Ramos (cell line): ENCODE measurements at regions not wholly inside any gene's neighbourhood (a gene's known extent, or its start where the extent isn't known, plus 50 kb on each side); places are given as distances from the start of the nearest gene placed in this dataset.

Experiments used
- in situ Hi-C: fragments of 300-500 bp; cut with MboI; formaldehyde crosslinking; loops from one replicate; pipeline ENCODE4 v1.14.3; 2022; ENCODE audit warnings: low sequenced_read_pairs; ENCODE audit not compliant: unreplicated experiment

GRCh38 chr13:79691826-79692225 lies 210.9 kb downstream of the NDFIP2 start:
- in situ Hi-C loops = loop anchor here (25.0 kb wide), 1 partner anchor 670 kb away; no protein-coding TSS in a partner anchor

DNA sequence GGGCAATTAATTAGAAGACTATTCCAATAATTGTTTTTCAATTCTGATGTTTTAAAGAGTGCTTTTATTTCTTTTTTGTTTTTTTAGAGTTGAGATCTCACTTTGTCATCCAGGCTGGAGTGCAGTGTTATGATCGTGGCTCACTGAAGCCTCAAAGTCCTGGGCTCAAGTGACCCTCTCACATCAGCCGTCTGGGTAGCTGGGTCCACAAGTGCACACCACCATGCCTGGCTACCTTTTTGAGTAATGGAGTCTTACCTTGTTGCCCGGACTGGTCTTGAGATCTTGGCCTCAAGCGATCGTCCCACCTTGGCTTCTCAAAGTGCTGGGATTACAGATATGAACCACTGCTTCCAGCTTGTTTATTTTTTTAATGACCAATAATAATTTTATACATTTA lies 207.8 kb downstream of the NDFIP2 start:
- in situ Hi-C loops = loop anchor here (25.0 kb wide), 1 partner anchor 674 kb away; no protein-coding TSS in a partner anchor

DNA sequence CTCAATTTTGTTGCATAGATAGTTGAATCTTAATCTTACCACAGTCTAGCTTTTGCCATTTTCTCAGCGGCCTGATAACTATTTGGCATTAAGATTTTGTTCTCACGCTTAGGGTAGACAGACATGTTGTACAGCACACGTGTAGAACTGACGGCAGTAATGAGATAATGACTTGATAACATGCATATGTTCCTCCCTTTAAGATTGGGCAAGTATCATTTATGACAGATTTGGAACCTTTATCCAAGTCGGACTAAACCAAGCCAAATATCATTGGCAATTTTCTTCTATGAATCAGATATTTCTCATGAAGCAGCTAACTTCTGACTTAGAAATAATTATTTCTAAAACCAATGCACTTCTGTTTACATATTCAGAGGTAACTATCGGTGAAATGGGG lies 205.5 kb downstream of the NDFIP2 start:
- in situ Hi-C loops = loop anchor here (25.0 kb wide), 1 partner anchor 676 kb away; no protein-coding TSS in a partner anchor

GRCh38 chr13:79684371-79684770 lies 203.4 kb downstream of the NDFIP2 start:
- in situ Hi-C loops = loop anchor here (5.0 to 25.0 kb wide), 2 partner anchors 678 to 1333 kb away; no protein-coding TSS in a partner anchor

DNA sequence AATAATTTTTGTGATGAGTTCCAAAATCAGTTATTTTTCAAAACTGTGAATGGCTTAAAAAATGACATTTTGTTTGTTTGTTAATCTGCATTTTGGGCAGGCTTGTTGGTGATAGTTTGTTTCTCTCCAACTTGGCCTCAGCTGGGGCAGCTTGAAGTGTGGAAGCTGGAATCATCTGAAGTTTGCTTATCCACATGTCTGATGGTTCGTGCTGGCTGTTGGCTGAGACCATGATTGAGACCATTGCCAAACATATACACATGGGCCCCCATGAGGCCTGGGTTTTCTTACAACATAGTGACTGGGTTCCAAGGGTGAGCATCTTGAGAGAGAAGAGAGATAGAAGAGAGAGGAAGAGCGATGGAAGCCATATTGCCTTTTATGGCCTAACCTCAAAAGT lies 201.2 kb downstream of the NDFIP2 start:
- in situ Hi-C loops = loop anchor here (5.0 to 25.0 kb wide), 2 partner anchors 680 to 1335 kb away; no protein-coding TSS in a partner anchor

- in situ Hi-C loops = loop anchor here (5.0 to 25.0 kb wide), 2 partner anchors 681 to 1336 kb away; no protein-coding TSS in a partner anchor
Observed at GRCh38 chr13:79681069-79681468, 200.1 kb downstream of the NDFIP2 start.

DNA sequence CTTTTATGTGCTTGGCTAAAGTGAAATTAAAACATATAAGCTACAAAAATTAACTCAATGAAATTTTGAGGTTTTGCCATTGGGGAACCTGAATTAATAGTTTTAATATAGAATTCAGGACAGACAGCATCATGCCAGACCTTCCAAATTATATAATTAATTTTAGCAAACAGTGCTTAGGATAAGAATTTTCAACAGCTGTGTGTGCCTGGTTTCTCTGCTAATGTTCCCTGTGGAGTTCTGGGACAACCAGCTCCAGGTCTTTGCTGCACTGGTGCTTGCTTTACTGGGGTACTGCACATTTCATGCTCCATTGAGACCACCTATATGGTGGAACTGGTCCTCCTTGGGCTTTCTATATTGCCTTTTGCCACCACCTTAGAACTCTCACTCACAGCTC lies 199.5 kb downstream of the NDFIP2 start:
- in situ Hi-C loops = loop anchor here (5.0 to 25.0 kb wide), 2 partner anchors 682 to 1337 kb away; no protein-coding TSS in a partner anchor

DNA sequence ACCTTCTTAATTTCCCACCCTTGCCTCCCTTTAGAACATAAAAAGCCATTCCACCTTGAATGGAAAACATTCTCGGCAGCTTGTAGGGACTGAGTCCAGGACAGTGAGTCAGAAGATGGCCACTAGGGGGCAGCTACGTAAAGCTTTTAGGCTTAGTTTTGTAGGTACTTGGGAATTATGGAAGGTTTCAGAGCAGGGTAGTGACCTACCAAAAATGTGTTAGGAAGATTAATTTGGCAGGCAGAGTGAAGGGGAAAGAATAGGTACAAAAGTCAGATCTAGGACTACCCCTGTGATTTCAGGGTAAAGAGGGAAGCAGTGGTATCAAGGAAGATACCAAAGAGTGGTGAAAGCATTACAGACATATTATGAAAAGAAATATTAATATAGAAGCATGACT lies 198.4 kb downstream of the NDFIP2 start:
- in situ Hi-C loops = loop anchor here (25.0 kb wide), 1 partner anchor 683 kb away; no protein-coding TSS in a partner anchor

DNA sequence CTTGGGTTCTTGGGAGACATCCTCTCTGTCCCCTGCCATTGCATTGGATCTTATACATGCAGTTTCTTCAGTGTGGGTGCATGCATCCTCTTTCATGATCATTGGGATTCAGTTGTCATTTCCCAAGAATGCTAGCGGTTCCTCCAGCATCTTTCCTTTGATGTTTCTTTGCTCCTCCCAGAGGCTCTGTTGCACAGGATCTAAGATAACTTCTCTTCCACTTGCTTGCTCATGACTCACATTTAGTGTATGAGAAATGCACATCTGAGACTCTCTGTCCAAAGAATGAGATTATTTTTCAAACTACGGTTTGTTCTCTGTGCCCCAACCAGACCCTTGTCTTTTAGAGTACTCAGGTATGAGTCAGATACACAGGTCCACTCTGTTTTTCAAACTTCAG lies 197.1 kb downstream of the NDFIP2 start:
- in situ Hi-C loops = loop anchor here (25.0 kb wide), 1 partner anchor 684 kb away; no protein-coding TSS in a partner anchor

- in situ Hi-C loops = loop anchor here (25.0 kb wide), 1 partner anchor 686 kb away; no protein-coding TSS in a partner anchor
Observed at GRCh38 chr13:79675931-79676660, 195.1 kb downstream of the NDFIP2 start.

- in situ Hi-C loops = loop anchor here (25.0 kb wide), 1 partner anchor 687 kb away; no protein-coding TSS in a partner anchor
Observed at GRCh38 chr13:79674765-79675515, 194.0 kb downstream of the NDFIP2 start.

- in situ Hi-C loops = no loop called here
Observed at GRCh38 chr13:79673993-79674377, 193.0 kb downstream of the NDFIP2 start.

DNA sequence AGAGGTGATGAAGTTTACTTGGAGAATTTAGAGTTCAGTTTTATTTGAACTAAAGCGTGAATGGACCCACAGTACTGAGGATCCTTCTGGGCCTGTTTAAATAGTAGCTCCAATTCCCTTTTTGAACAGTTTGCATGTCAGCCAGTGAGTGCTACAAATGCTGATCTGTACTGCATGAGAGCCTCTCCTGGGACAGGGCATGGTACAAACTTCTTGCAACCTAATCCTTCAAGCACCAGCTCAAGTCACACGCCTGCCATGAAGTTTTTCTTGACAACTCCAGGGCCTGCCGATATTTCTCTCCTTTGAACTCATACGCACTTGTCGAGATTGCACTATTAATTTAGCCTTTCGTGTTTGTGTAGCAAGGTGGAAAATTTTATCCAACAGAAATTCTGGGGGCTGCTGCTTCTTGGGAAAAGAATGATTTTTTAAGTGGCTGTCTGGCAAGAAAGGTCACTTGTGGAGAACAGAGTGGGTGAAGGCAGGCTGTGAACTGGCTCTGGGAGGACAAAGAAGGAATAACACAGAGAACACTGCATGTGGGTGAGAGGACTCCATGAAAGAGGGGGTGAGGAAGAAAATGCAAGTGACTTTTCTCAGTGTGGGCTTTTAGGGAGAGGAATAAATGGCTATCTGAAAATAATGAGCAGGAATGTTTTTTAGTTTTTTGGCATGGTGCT lies 192.5 kb downstream of the NDFIP2 start:
- in situ Hi-C loops = no loop called here

DNA sequence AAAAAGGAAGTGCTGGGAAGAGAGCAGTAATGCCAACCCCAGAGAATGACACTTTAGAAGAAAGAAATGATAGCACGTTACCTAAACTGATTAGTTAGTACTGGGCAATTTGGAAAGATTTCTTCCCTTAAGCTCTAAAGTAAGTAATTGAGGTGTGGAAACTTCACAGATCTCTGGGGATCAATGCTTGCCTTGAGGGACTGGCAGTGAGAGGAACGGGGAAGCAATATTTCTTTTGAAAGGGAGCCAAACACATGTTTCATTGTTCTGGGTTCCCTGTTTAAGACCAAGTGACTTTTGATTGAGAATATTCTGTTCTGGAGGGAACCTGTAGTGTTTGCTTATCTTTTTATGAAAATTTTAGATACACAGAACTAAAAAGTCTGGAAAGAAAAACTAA lies 190.5 kb downstream of the NDFIP2 start:
- in situ Hi-C loops = no loop called here

- in situ Hi-C loops = no loop called here
Observed at GRCh38 chr13:79668201-79668752, 187.3 kb downstream of the NDFIP2 start.

GRCh38 chr13:79667771-79668170 lies 186.8 kb downstream of the NDFIP2 start:
- in situ Hi-C loops = no loop called here

DNA sequence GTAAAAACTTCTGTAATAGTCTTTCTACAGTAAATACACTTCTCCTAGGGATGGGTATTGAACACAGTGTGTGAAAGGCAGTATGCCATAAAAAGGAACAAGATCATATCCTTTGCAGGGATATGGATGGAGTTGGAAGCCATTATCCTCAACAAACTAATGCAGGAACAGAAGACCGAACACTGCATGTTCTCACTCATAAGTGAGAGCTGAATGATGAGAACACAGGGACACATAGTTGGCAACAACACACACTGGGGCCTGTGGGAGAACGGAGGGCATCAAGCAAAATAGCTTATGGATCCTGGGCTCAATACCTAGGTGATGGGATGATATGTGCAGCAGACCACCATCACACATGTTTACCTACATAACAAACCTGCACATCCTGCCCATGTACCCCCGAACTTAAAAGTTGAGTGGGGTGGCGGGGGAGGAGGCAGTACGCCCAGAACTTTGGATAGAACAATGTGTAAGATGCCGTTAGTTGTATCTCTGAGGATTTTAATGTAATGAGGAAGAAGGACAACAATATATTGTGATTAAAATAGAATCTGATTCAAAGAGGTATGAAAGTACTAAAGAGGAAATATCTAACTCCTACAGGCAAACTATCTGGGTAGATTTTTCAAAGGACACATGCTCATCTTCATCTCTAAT lies 183.2 kb downstream of the NDFIP2 start:
- in situ Hi-C loops = no loop called here

- in situ Hi-C loops = no loop called here
Observed at GRCh38 chr13:79663435-79663834, 182.5 kb downstream of the NDFIP2 start.

DNA sequence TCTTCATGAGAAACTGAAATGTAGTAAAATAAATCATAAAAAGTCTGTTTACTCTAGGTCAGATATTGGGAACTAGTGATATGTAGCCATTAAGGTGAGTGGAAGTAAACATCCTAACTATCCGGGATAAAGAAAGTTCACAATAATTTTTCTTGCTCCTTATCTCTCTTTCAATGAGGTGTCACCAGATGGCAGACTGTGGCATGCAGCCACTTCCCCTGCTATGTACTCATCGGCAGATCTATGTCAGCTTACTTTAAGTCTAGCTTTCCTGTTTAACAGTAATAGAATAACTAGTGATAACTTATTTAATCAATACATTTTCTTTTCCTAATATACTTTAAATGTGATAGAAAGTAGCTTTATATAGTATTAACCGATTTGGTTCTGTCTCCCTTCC lies 181.9 kb downstream of the NDFIP2 start:
- in situ Hi-C loops = no loop called here

GRCh38 chr13:79660361-79660760 lies 179.4 kb downstream of the NDFIP2 start:
- in situ Hi-C loops = no loop called here
